ENCODE measurements at regions not wholly inside any gene's neighbourhood (a gene's known extent, or its start where the extent isn't known, plus 50 kb on each side); places are given as distances from the start of the nearest gene placed in this dataset.

- DNase-seq (ENCODE audit: low spot score) = no peak
- in situ Hi-C loops (cut with MboI; ENCODE audit: low pct_unique_long_range_greater_than_20kb, low sequenced_read_pairs, unreplicated experiment) = no loop called here
- TF ChIP-seq CTCF (IDR thresholded peaks at IDR 0.05; ENCODE audit: extremely low read depth, insufficient read depth, missing control alignments) = no peak
These were observed 93.0 kb downstream of the SLC25A47 start for GRCh38 chr14:100416081-100416680.

GRCh38 chr14:100416921-100417860, 94.1 kb downstream of the SLC25A47 start:
- TF ChIP-seq CTCF (IDR thresholded peaks at IDR 0.05; ENCODE audit: extremely low read depth, insufficient read depth, missing control alignments) = no peak
- DNase-seq (ENCODE audit: low spot score) = no peak
- in situ Hi-C loops (cut with MboI; ENCODE audit: low pct_unique_long_range_greater_than_20kb, low sequenced_read_pairs, unreplicated experiment) = no loop called here

- TF ChIP-seq CTCF (IDR thresholded peaks at IDR 0.05; ENCODE audit: extremely low read depth, insufficient read depth, missing control alignments) = no peak
- in situ Hi-C loops (cut with MboI; ENCODE audit: low pct_unique_long_range_greater_than_20kb, low sequenced_read_pairs, unreplicated experiment) = no loop called here
- DNase-seq (ENCODE audit: low spot score) = no peak
These were observed 96.7 kb downstream of the SLC25A47 start for GRCh38 chr14:100419856-100420255.

GRCh38 chr14:100421756-100422470, 98.8 kb downstream of the SLC25A47 start:
- DNase-seq (ENCODE audit: low spot score) = no peak
- TF ChIP-seq CTCF (IDR thresholded peaks at IDR 0.05; ENCODE audit: extremely low read depth, insufficient read depth, missing control alignments) = no peak
- in situ Hi-C loops (cut with MboI; ENCODE audit: low pct_unique_long_range_greater_than_20kb, low sequenced_read_pairs, unreplicated experiment) = no loop called here

GRCh38 chr14:100422556-100423316, 99.6 kb downstream of the SLC25A47 start:
- DNase-seq (ENCODE audit: low spot score) = no peak
- no peak for TF ChIP-seq CTCF (IDR thresholded peaks at IDR 0.05; ENCODE audit: extremely low read depth, insufficient read depth, missing control alignments)
- in situ Hi-C loops (cut with MboI; ENCODE audit: low pct_unique_long_range_greater_than_20kb, low sequenced_read_pairs, unreplicated experiment) = no loop called here
